ENCODE measurements at regions not wholly inside any gene's neighbourhood (a gene's known extent, or its start where the extent isn't known, plus 50 kb on each side); places are given as distances from the start of the nearest gene placed in this dataset.

DNA sequence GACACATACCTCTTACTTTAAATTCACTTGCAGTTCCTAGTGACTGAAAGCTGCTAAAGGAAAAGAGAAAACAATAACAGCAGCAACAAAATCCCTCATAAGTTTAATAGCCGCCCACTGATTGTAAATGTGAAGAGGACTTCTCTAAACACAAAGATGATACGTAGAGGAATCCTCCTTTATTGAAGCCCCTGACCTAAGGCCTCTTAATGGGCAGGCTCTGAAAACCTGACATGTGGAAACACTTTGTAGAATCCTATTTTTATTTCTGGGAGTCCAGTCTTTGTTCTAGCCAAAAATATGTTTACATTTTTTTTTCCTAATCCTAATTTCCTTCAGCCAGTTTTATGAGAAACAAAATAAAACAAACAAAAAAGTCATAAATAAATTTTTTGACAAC is 1277.7 kb upstream of the CELF4 start:
- no peak for TF ChIP-seq PKNOX1 (IDR thresholded peaks at IDR 0.05)
- no peak for TF ChIP-seq L3MBTL2 (conservative IDR thresholded peaks at IDR 0.05)
- no peak for TF ChIP-seq BHLHE40 (IDR thresholded peaks at IDR 0.05; ENCODE audit: borderline replicate concordance)
- no peak for TF ChIP-seq NFRKB (IDR thresholded peaks at IDR 0.05)
- TF ChIP-seq SP1 (IDR thresholded peaks at IDR 0.05) = no peak
- TF ChIP-seq SUZ12 (IDR thresholded peaks at IDR 0.05) = no peak
- no peak for TF ChIP-seq HDGF (IDR thresholded peaks at IDR 0.05; ENCODE audit: borderline replicate concordance)
- no peak for TF ChIP-seq ELF4 (IDR thresholded peaks at IDR 0.05)
- TF ChIP-seq FOXA1 (IDR thresholded peaks at IDR 0.05) = no peak
- no peak for TF ChIP-seq TARDBP (IDR thresholded peaks at IDR 0.05)
- no peak for TF ChIP-seq CTBP1 (IDR thresholded peaks at IDR 0.05; ENCODE audit: borderline replicate concordance)
- no peak for TF ChIP-seq ARNT (IDR thresholded peaks at IDR 0.05)
- no peak for TF ChIP-seq FOXM1 (IDR thresholded peaks at IDR 0.05; ENCODE audit: borderline replicate concordance)
- no peak for TF ChIP-seq FOXK2 (IDR thresholded peaks at IDR 0.05)
- TF ChIP-seq ZNF384 (IDR thresholded peaks at IDR 0.05) = no peak
- CTCF ChIA-PET = no interaction called here
- DNase-seq (ENCODE audit: extremely low spot score) = no peak
- POLR2A ChIA-PET = no interaction called here

GRCh38 chr18:38826247-38826646 is 1260.6 kb upstream of the CELF4 start:
- DNase-seq (ENCODE audit: extremely low spot score) = no peak
- POLR2A ChIA-PET = no interaction called here
- CTCF ChIA-PET = no interaction called here
- no peak for TF ChIP-seq ARNT (IDR thresholded peaks at IDR 0.05)
- no peak for TF ChIP-seq FOXA1 (IDR thresholded peaks at IDR 0.05)
- TF ChIP-seq FOXK2 (IDR thresholded peaks at IDR 0.05) = no peak
- TF ChIP-seq SP1 (IDR thresholded peaks at IDR 0.05) = no peak
- no peak for TF ChIP-seq PKNOX1 (IDR thresholded peaks at IDR 0.05)
- TF ChIP-seq CTBP1 (IDR thresholded peaks at IDR 0.05; ENCODE audit: borderline replicate concordance) = no peak
- TF ChIP-seq HDGF (IDR thresholded peaks at IDR 0.05; ENCODE audit: borderline replicate concordance) = no peak
- TF ChIP-seq ELF4 (IDR thresholded peaks at IDR 0.05) = no peak
- TF ChIP-seq TARDBP (IDR thresholded peaks at IDR 0.05) = no peak
- no peak for TF ChIP-seq SUZ12 (IDR thresholded peaks at IDR 0.05)
- no peak for TF ChIP-seq LEF1 (IDR thresholded peaks at IDR 0.05; ENCODE audit: borderline replicate concordance)
- no peak for TF ChIP-seq BHLHE40 (IDR thresholded peaks at IDR 0.05; ENCODE audit: borderline replicate concordance)
- TF ChIP-seq ZNF384 (IDR thresholded peaks at IDR 0.05) = no peak
- no peak for TF ChIP-seq FOXM1 (IDR thresholded peaks at IDR 0.05; ENCODE audit: borderline replicate concordance)

- POLR2A ChIA-PET = no interaction called here
Measured at GRCh38 chr18:38811209-38811608, 1245.6 kb upstream of the CELF4 start.

DNA sequence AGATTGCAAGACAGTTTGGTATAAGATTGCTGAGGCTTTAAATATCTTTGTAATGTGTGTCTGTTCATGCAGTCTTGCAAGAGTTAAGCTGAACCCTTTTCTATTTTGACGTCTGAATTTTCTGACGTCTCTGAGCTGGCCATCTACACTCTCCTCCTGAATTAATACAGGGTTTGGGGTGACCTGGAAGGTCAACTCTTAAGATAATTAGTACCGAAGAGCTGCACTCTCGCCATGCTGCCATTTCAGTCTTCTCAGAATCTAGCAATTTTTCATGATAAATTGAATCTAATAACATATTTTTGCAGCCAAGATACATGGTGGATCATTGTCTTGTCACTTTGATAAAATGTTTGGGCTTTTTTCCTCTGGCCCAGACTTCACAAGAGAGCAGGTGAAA is 1245.2 kb upstream of the CELF4 start:
- ChIA-PET POLR2A (no interaction called here), CTCF (interaction anchor here (0.6 kb wide), 1 partner anchor 1791 kb away, joined by 4 read pairs; no protein-coding TSS in a partner anchor)
- no peak for TF ChIP-seq L3MBTL2 (conservative IDR thresholded peaks at IDR 0.05)
- no peak for TF ChIP-seq FOXA1 (IDR thresholded peaks at IDR 0.05)
- TF ChIP-seq LEF1 (IDR thresholded peaks at IDR 0.05; ENCODE audit: borderline replicate concordance) = no peak
- no peak for TF ChIP-seq NFRKB (IDR thresholded peaks at IDR 0.05)
- TF ChIP-seq FOXK2 (IDR thresholded peaks at IDR 0.05) = no peak
- TF ChIP-seq HDGF (IDR thresholded peaks at IDR 0.05; ENCODE audit: borderline replicate concordance) = no peak
- no peak for TF ChIP-seq PKNOX1 (IDR thresholded peaks at IDR 0.05)
- no peak for DNase-seq (ENCODE audit: extremely low spot score)

More at GRCh38 chr18:38811209-38811608, 1245.6 kb upstream of the CELF4 start:
- DNase-seq (ENCODE audit: extremely low spot score) = no peak
- TF ChIP-seq ARNT (IDR thresholded peaks at IDR 0.05) = no peak
- TF ChIP-seq HDGF (IDR thresholded peaks at IDR 0.05; ENCODE audit: borderline replicate concordance) = no peak
- no peak for TF ChIP-seq BHLHE40 (IDR thresholded peaks at IDR 0.05; ENCODE audit: borderline replicate concordance)
- TF ChIP-seq CTBP1 (IDR thresholded peaks at IDR 0.05; ENCODE audit: borderline replicate concordance) = no peak
- TF ChIP-seq ELF4 (IDR thresholded peaks at IDR 0.05) = no peak
- no peak for TF ChIP-seq SP1 (IDR thresholded peaks at IDR 0.05)
- TF ChIP-seq L3MBTL2 (conservative IDR thresholded peaks at IDR 0.05) = no peak
- TF ChIP-seq TARDBP (IDR thresholded peaks at IDR 0.05) = no peak
- TF ChIP-seq FOXM1 (IDR thresholded peaks at IDR 0.05; ENCODE audit: borderline replicate concordance) = no peak
- no peak for TF ChIP-seq SUZ12 (IDR thresholded peaks at IDR 0.05)
- TF ChIP-seq LEF1 (IDR thresholded peaks at IDR 0.05; ENCODE audit: borderline replicate concordance) = no peak
- TF ChIP-seq FOXA1 (IDR thresholded peaks at IDR 0.05) = no peak
- no peak for TF ChIP-seq FOXK2 (IDR thresholded peaks at IDR 0.05)
- no peak for TF ChIP-seq PKNOX1 (IDR thresholded peaks at IDR 0.05)
- CTCF ChIA-PET = interaction anchor here (0.6 kb wide), 1 partner anchor 1790 kb away, joined by 4 read pairs; no protein-coding TSS in a partner anchor

DNA sequence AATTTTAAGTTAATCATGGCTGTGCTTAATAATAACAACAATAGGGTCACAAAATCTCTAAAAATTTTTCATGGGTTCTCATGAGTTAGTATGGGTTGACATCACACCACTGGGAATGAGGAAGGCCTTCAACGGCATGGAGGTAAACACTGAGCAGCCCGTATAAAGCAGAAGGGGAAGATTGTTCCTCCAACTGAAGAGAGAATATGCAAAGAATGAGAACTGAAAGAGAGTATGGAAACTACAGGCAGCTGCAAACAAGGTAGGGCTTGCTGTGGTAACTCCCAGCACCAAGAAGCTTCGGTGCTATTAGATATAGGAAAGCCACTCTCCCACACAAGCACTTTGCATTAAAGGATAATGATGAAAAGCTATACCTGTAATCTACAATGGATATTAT is 1242.3 kb upstream of the CELF4 start:
- ChIA-PET CTCF (no interaction called here), POLR2A (no interaction called here)
- TF ChIP-seq FOXK2 (IDR thresholded peaks at IDR 0.05) (no peak), LEF1 (IDR thresholded peaks at IDR 0.05; ENCODE audit: borderline replicate concordance) (no peak), PKNOX1 (IDR thresholded peaks at IDR 0.05) (no peak), HDGF (IDR thresholded peaks at IDR 0.05; ENCODE audit: borderline replicate concordance) (no peak), SUZ12 (IDR thresholded peaks at IDR 0.05) (no peak), ZNF384 (IDR thresholded peaks at IDR 0.05) (no peak), CTBP1 (IDR thresholded peaks at IDR 0.05; ENCODE audit: borderline replicate concordance) (no peak), SP1 (IDR thresholded peaks at IDR 0.05) (no peak), FOXM1 (IDR thresholded peaks at IDR 0.05; ENCODE audit: borderline replicate concordance) (no peak), ARNT (IDR thresholded peaks at IDR 0.05) (no peak), TARDBP (IDR thresholded peaks at IDR 0.05) (no peak), FOXA1 (IDR thresholded peaks at IDR 0.05) (no peak), ELF4 (IDR thresholded peaks at IDR 0.05) (no peak), L3MBTL2 (conservative IDR thresholded peaks at IDR 0.05) (no peak), BHLHE40 (IDR thresholded peaks at IDR 0.05; ENCODE audit: borderline replicate concordance) (no peak), NFRKB (IDR thresholded peaks at IDR 0.05) (no peak)
- no peak for DNase-seq (ENCODE audit: extremely low spot score)

Measured in HEK293T (cell line).